HG03432 (cell line): ENCODE measurements at regions not wholly inside any gene's neighbourhood (a gene's known extent, or its start where the extent isn't known, plus 50 kb on each side); places are given as distances from the start of the nearest gene placed in this dataset.
"Not testable (repeated sequence)": the region's sequence is repeated elsewhere in the genome, so short reads cannot be mapped to it uniquely, and the experiment has no call there.

Experiments used
- ATAC-seq: cut with Tn5 transposase; IDR thresholded peaks from one replicate; pipeline ENCODE4 v1.9.1; 2021; ENCODE audit warnings: mild to moderate bottlenecking, moderate library complexity; ENCODE audit not compliant: unreplicated experiment

GRCh38 chr6:4725136-4725760, 51.0 kb upstream of the CDYL start:
- not testable (repeated sequence) for ATAC-seq

- ATAC-seq = not testable (repeated sequence)
Measured at GRCh38 chr6:4724727-4725126, 51.5 kb upstream of the CDYL start.

- no peak for ATAC-seq
Measured at GRCh38 chr6:4723383-4723782, 52.8 kb upstream of the CDYL start.

GRCh38 chr6:4721368-4721767, 54.8 kb upstream of the CDYL start:
- ATAC-seq = not testable (repeated sequence)

- no peak for ATAC-seq
Measured at GRCh38 chr6:4719491-4719890, 56.7 kb upstream of the CDYL start.

GRCh38 chr6:4717856-4718255, 58.3 kb upstream of the CDYL start:
- no peak for ATAC-seq

- ATAC-seq = no peak
Measured at GRCh38 chr6:4717124-4717523, 59.1 kb upstream of the CDYL start.

- ATAC-seq = no peak
Measured at GRCh38 chr6:4714961-4715501, 61.2 kb upstream of the CDYL start.

- ATAC-seq = no peak
Measured at GRCh38 chr6:4712291-4712690, 63.9 kb upstream of the CDYL start.

- ATAC-seq = no peak
Measured at GRCh38 chr6:4707011-4707410, 69.2 kb upstream of the CDYL start.

GRCh38 chr6:4705809-4706208, 70.4 kb upstream of the CDYL start:
- no peak for ATAC-seq

GRCh38 chr6:4703382-4703781, 72.8 kb upstream of the CDYL start:
- no peak for ATAC-seq

- no peak for ATAC-seq
Measured at GRCh38 chr6:4698901-4699659, 77.1 kb upstream of the CDYL start.

GRCh38 chr6:4693173-4693970, 82.8 kb upstream of the CDYL start:
- ATAC-seq = no peak

GRCh38 chr6:4692664-4693063, 83.5 kb upstream of the CDYL start:
- ATAC-seq = no peak

GRCh38 chr6:4687989-4688947, 87.9 kb upstream of the CDYL start:
- no peak for ATAC-seq

- ATAC-seq = no peak
Measured at GRCh38 chr6:4687656-4687988, 88.6 kb upstream of the CDYL start.

- no peak for ATAC-seq
Measured at GRCh38 chr6:4682431-4683097, 93.6 kb upstream of the CDYL start.

GRCh38 chr6:4678506-4679300, 97.5 kb upstream of the CDYL start:
- no peak for ATAC-seq
